ENCODE measurements at regions not wholly inside any gene's neighbourhood (a gene's known extent, or its start where the extent isn't known, plus 50 kb on each side); places are given as distances from the start of the nearest gene placed in this dataset.

DNA sequence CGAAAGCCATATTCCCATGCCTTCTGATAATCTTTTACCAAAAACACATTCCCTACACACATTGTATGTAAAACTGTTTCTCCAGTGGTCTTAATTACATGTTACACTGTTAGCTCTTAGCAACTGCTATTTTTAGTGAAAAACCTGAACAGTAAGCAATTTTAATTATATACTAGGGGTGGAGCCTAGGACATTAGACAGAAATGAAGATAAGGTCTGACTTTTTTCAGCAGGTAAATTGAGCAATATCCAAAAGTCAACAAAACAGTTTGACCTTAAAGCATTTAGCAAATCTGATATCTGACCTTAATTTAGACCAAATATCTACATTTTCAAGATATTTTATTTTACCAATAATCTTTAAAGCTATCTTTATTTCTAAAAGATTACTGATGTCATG, 60.2 kb downstream of the PDE6H start:
- ATAC-seq: no peak
- no peak for DNase-seq (ENCODE audit: low spot score)
- intact Hi-C loops (cut with DNase I): no loop called here

DNA sequence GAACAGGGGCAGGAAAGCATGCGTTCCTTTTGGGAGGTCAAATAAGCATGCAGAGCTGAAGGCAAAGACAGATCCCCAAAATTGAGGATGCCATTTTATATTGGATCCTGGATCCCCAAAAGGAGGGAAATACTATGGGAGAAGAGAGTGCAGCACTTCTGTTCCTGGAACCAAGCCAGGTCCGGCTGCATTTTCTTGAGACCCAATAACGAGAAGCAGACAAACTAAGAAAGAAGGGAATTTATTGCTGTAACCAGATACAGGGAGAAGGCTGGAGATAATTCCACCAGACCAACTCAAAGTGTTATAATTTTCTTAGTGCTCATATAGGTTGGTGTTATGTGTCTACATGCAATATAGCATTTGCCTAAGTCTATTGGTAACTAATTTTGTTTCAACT, 60.8 kb downstream of the PDE6H start:
- ATAC-seq (no peak), DNase-seq (ENCODE audit: low spot score) (no peak)
- intact Hi-C loops (cut with DNase I): no loop called here

DNA sequence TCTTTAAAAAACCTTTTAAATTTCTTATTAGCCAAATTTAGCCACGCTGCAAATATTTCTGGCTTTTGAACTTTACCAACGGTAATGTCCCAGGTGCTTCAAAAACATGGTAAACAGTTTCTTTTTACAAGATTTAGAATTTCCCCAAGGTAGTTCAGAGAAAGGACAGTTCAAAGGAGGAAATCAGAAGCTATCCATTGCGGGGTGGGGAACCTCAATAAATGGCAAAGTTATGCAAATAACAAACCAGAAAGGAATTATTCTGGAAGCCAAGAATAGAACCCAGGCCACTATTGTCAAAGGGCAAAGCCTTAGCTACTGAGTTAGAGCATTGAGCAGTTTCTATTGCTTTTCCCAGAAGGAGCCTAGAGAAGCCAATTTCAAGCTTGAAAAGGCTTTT, 62.3 kb downstream of the PDE6H start:
- no peak for DNase-seq (ENCODE audit: low spot score)
- no peak for ATAC-seq
- intact Hi-C loops (cut with DNase I): no loop called here

DNA sequence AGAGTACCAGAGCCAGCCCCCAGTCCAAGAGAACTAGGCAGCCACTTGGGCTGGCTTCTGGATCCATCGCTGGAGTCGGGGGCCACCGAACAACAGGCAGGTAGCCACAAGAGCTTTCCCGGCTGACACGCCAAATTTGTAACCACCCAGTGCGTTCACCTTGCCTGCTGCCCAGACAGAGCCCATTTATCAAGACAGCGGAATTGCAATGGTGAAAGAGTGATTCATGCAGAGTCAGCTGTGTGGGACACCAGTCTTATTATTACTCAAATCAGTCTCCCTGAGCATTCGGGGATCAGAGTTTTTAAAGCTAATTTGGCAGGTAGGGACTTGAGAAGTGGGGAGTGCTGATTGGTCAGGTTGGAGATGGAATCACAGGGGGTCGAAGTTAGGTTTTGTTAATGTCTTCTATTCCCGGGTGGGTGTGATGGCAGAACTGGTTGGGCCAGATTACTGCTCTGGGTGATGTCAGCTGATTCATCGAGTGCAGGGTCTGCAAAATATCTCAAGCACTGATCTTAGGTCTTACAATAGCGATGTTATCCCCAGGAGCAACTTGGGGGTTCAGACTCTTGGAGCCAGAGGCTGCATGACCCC, 64.3 kb downstream of the PDE6H start:
- intact Hi-C loops (cut with DNase I): no loop called here
- no peak for ATAC-seq
- DNase-seq (ENCODE audit: low spot score): no peak

DNA sequence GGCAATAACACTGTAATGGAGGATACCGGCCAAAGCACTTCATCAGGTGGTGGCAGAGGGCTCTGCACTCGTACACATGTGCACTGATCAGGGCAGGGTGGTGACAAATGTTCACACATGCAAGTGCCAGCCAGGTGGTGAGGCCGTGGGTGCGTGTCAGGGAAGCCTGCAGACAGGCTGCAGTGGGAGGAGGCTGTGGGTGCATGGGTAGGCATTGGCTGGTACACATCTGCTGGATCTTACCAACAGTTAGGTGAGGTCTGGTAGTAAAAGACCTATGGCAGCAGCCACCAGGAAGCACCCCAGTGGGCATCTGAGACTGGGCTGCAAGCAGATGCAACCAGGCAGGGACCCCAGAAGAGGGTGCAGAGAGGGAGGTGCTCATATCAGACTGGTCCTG, 65.3 kb downstream of the PDE6H start:
- intact Hi-C loops (cut with DNase I): no loop called here
- ATAC-seq: no peak
- DNase-seq (ENCODE audit: low spot score): no peak

DNA sequence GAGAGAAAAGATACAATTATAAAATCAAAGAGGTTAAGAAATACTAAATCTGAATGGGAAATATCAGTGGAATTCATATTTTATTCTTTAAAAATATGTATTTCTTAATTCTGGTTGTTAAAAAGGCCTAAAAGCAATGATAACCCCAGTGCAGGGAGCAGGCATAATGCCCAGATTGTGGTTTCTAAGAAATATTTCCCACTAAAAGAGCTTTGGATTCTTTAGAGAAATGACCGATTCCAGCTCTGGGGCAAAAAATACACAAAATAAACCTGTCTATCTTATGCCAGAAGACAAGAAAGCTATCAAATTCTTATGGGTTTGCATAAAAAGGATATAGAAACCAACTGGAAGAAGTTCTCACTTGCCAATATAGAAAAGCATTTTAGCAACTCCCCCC, 71.6 kb downstream of the PDE6H start:
- intact Hi-C loops (cut with DNase I): no loop called here
- DNase-seq (ENCODE audit: low spot score): no peak
- ATAC-seq: peak; percentile 81

DNA sequence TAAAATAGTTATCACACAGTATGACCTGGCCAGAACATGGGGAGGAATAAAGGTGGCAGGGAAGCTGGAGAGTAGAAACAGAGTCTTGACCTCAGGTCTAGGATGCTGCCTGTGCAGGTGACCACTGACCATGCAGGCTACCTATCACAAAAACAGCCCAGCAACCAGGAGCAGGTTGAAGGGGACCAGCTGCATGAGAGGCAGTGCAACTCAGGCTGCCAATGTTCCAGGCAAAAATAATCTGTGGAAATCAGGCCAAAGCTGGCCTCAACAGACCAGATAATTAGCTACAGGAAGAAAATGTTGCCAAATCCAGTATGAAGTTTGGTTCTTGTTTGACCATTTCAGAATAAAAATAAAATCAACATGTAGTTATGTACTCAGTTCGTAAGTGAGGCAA, 72.6 kb downstream of the PDE6H start:
- intact Hi-C loops (cut with DNase I): no loop called here
- no peak for DNase-seq (ENCODE audit: low spot score)
- peak; percentile 85 for ATAC-seq

DNA sequence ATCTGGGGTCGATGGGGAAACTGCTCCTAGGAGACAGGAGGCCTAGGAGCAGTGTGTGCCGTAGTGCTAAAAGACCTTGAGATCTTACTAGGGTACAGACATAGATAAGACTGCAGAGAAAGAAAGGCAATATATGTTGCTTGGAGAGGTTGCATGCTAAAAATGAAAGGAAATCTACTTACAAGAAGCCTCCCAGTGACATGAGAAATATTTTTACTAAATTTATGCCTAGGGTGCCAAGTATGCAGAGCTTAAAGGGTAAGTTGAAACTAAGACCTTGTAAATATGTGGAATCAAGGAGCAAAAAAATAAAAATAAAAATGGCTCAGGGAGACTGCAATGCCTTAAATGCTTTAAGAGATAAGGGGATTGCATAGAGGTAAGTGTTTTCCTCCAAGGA, 74.8 kb downstream of the PDE6H start:
- intact Hi-C loops (cut with DNase I): no loop called here
- no peak for ATAC-seq
- DNase-seq (ENCODE audit: low spot score): no peak

DNA sequence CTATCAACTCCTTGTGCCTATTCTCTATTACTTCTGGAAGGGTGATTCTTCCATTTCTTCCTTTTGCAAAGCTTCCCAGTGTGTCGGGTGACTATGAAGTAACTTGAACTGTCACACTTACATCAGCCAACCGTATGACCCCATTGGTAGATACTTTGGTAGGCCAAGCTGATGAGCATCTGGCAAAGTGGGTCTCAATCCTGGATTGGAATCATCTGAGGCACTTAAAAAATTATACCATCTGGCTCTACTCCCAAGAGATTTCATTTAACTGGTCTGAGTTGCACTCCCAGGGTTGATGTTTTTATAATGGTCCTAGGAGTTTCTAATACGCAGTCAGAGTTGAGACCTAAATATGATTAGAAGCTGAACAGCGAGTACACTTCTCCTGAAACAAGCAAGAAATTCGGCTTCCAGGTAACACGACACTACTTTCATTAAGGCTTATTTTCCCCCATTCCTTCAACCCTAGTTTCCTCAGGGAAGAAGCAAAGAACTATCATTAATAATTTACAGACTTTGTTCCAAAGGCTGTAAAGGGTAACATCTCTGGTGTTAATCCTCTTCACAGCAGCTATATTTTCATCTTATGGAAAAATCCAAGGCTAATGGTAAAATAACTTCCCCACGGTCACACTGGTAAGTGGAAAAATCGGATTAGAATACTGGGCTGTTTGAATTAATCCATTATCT, 76.8 kb downstream of the PDE6H start:
- intact Hi-C loops (cut with DNase I): no loop called here
- DNase-seq (ENCODE audit: low spot score): no peak
- no peak for ATAC-seq

DNA sequence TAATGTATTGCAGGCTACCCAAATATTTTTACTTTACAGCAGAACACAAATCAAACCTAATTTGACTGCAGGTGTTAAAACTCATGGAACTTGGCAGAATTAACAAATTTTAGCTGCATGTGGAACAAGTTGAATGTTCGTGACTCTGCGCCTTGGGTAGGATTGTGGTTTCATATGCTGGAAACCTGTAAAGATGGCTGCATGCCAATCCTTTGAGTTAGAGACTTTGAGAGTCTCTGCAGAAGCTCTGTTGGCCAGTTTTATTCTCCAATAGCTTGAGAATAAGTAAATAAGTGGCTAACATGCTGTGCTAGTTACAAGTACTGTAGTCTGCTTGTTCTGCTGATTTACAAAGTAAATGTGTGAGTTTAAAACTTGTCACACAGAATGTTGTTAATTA, 77.8 kb downstream of the PDE6H start:
- DNase-seq (ENCODE audit: low spot score) (no peak), ATAC-seq (no peak)
- intact Hi-C loops (cut with DNase I): no loop called here

DNA sequence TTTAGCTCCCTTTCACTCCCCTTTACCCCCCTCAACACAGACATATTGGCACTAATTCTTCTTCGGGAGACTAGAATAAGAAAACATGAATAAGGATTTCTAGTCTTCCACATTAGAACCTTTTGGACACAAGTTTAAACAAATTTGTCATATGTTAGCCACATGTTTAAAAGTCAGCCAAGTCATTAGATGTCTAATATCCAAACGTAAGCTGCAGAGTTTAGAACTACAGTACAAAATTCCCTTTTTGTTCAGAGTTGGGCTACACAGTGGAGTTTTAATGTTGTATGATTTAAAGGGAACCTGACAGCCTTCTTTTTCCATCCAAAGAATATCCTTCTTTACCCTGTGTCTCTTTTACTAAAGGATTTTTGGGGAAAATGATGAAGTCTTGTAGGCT, 79.8 kb downstream of the PDE6H start:
- intact Hi-C loops (cut with DNase I): no loop called here
- no peak for ATAC-seq

DNA sequence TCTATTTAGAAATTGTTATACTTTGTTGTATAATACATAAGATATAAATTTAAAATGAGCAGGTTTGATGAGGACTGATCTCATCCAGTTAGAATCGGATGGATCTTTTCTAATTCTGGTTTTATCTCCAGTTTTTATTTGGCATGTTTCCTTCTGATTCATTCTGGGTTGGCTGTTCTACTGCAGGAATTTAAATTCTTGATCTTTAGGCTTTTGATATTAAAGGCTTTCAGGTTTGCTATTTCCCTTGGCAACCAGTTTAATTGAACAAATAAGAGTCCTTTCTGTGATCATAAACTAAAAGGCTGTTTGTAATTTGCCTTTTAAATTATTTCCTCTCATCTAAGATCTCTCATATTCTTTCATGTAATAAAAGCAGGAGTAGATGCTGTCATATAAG, 83.4 kb downstream of the PDE6H start:
- intact Hi-C loops (cut with DNase I): no loop called here
- DNase-seq (ENCODE audit: low spot score) (no peak), ATAC-seq (no peak)

More for the DNA sequence above, 79.8 kb downstream of the PDE6H start:
- no peak for DNase-seq (ENCODE audit: low spot score)

All from sciatic nerve (tissue), 2 donors.